Activated CD8-positive, alpha-beta T cell treated with anti-CD3 and anti-CD28 coated beads for 36 hours (primary cell): ENCODE measurements at regions not wholly inside any gene's neighbourhood (a gene's known extent, or its start where the extent isn't known, plus 50 kb on each side); places are given as distances from the start of the nearest gene placed in this dataset.

ENCODE experiments used
- ATAC-seq: fragments of 200-7000 bp; cut with Tn5 transposase; one replicate; pipeline ENCODE4 v1.10.0; 2021; ENCODE audit warnings: mild to moderate bottlenecking, moderate library complexity
- CTCF ChIA-PET: fragments of 350-600 bp; sonication (Branson Sonifier 250); formaldehyde crosslinking; loops from one replicate; lab custom pipeline; 2021; ENCODE audit warnings: antibody characterized with exemption; lab: Charles Lee
- POLR2A ChIA-PET: fragments of 350-600 bp; sonication (Branson Sonifier 250); formaldehyde crosslinking; loops from one replicate; lab custom pipeline; 2021; ENCODE audit warnings: antibody characterized with exemption; lab: Charles Lee
- DNase-seq: peaks from one replicate; pipeline ENCODE4 v3.0.0-alpha.2; 2020
- H3K27ac Mint-ChIP-seq: one replicate; pipeline ENCODE4 v1.8.0; 2021; ENCODE audit warnings: mild to moderate bottlenecking, mixed read lengths
- H3K27me3 Mint-ChIP-seq: one replicate; pipeline ENCODE4 v1.8.0; 2021; ENCODE audit warnings: mixed read lengths
- H3K36me3 Mint-ChIP-seq: one replicate; pipeline ENCODE4 v1.8.0; 2021; ENCODE audit warnings: low read depth, mixed read lengths
- H3K4me1 Mint-ChIP-seq: one replicate; pipeline ENCODE4 v1.8.0; 2021; ENCODE audit warnings: low read depth, mixed read lengths
- H3K4me3 Mint-ChIP-seq: one replicate; pipeline ENCODE4 v1.8.0; 2021; ENCODE audit warnings: mild to moderate bottlenecking, moderate library complexity, mixed read lengths
- H3K9me3 Mint-ChIP-seq: one replicate; pipeline ENCODE4 v1.8.0; 2021; ENCODE audit warnings: mixed read lengths
- intact Hi-C: fragments of 100-400 bp; cut with micrococcal nuclease; formaldehyde crosslinking; loops from one replicate; pipeline ENCODE4 v1.10.0; 2022
- TF ChIP-seq, protein P1 (sequence below): fragments of 200-600 bp; IDR thresholded peaks from one replicate; pipeline ENCODE4 v1.8.0; 2022; ENCODE audit warnings: antibody characterized with exemption, mild to moderate bottlenecking

DNA sequence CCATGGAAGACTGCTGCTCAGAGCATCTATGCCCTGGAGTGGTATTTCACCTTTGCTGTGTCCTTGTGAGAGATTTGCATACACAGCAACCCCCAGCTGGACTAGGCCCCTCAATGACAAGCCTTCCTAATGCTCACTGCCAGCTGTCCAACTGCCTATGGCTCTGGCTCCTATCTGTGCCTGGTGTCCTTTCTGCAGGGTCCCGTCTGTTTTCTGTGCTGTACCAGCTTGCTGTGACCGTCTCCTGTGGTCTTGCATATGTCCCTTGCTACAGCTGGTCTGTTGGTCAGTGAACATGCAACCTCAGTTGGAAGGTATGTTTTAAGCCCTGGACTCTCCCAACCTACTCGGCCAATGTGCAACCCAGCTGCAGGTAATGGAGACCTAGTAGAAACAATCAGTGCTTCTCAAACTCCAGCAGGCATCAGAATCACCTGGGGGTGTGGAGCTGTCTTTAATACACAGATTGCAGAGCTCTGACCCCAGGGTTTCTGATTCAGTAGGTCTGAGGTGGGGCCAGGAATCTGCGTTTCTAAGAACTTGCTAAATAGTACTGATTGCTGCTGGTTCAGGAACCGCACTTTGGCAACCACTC is 306.4 kb upstream of the ZNF32 start:
- TF ChIP-seq, protein P1, sequence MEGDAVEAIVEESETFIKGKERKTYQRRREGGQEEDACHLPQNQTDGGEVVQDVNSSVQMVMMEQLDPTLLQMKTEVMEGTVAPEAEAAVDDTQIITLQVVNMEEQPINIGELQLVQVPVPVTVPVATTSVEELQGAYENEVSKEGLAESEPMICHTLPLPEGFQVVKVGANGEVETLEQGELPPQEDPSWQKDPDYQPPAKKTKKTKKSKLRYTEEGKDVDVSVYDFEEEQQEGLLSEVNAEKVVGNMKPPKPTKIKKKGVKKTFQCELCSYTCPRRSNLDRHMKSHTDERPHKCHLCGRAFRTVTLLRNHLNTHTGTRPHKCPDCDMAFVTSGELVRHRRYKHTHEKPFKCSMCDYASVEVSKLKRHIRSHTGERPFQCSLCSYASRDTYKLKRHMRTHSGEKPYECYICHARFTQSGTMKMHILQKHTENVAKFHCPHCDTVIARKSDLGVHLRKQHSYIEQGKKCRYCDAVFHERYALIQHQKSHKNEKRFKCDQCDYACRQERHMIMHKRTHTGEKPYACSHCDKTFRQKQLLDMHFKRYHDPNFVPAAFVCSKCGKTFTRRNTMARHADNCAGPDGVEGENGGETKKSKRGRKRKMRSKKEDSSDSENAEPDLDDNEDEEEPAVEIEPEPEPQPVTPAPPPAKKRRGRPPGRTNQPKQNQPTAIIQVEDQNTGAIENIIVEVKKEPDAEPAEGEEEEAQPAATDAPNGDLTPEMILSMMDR, result no peak
- POLR2A ChIA-PET, result no interaction called here
- Mint-ChIP-seq H3K27ac (no peak overlapping the region), H3K4me1 (no peaks in the 10 kb centered on the region), H3K36me3 (no peaks in the 10 kb centered on the region), H3K27me3 (peaks cover 7% of the 10 kb centered on the region), H3K4me3 (no peak overlapping the region), H3K9me3 (no peaks in the 10 kb centered on the region)
- intact Hi-C loops, result no loop called here
- ATAC-seq (no peak), DNase-seq (no peak)
- CTCF ChIA-PET, result no interaction called here

DNA sequence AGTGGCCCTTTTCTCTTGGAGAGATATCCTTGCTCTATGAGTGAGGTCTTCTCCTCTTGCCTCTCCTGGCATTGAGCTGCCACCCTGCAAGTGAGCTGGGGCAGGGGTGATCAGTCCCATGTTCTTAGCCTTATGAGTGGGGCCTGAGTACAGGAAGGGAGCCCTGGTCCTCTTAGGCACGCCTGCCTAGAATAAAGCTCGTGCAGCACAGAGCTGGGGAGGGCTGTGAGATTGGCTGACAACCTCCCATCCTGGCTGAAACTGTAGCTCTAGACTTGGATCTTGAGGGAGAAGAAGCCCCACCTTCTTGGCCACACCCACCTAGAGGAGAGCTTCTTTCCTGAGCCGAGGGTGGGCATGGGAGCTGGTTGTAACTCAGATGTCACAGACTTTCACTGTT is 305.0 kb upstream of the ZNF32 start:
- Mint-ChIP-seq H3K4me3 (no peak overlapping the region), H3K27ac (no peak overlapping the region), H3K27me3 (peaks cover 7% of the 10 kb centered on the region), H3K4me1 (no peaks in the 10 kb centered on the region), H3K9me3 (peaks cover 1% of the 10 kb centered on the region), H3K36me3 (no peaks in the 10 kb centered on the region)
- CTCF ChIA-PET, result interaction anchor here (1.3 kb wide), 1 partner anchor 264 kb away, joined by 4 read pairs; no protein-coding TSS in a partner anchor
- ATAC-seq (no peak), DNase-seq (no peak)
- intact Hi-C loops, result no loop called here
- POLR2A ChIA-PET, result no interaction called here
- TF ChIP-seq, protein P1, result no peak

DNA sequence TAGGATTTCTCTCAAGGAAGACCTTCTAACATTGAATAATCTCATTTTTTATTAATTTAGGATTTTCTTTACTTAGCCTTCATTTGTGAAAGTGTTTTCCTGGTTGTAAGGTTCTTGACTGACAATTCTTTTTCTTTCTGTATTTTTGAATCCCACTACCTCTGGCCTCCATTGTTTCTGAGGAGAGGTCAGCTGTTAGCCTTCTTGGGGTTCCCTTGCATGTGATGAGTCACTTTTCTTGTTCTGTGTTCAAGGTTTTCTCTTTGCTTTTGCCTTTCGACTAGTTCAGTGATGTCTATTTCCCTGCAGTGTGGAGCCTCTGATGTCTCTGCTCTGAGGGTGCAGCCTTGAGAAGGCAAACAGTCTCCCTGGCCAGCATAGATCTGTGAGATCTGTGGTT is 304.1 kb upstream of the ZNF32 start:
- Mint-ChIP-seq H3K4me1 (no peaks in the 10 kb centered on the region), H3K27me3 (peaks cover 7% of the 10 kb centered on the region), H3K9me3 (peaks cover 6% of the 10 kb centered on the region), H3K4me3 (no peak overlapping the region), H3K27ac (no peak overlapping the region), H3K36me3 (no peaks in the 10 kb centered on the region)
- ChIA-PET CTCF (interaction anchor here (1.3 kb wide), 1 partner anchor 263 kb away, joined by 4 read pairs; no protein-coding TSS in a partner anchor), POLR2A (no interaction called here)
- intact Hi-C loops, result no loop called here
- TF ChIP-seq, protein P1, result no peak
- ATAC-seq, result no peak
- DNase-seq, result no peak

DNA sequence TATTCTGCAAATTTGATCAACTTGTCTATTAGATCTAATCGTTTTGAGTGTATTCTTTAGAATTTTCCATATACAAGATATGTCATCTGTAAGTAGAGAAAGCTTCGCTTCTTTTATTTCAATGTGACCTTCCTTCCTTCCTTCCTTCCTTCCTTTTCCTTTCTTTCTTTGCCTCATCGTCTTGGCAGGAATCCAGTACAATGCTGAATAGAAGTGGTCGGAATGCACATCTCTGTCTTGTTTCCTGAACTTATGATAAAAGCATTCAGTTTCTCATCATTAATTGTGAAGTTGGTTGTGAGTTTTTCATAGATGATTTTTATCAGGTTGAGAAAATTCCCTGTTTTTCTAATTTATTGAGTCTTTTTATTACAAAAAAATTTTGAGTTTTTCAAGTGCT is 300.7 kb upstream of the ZNF32 start:
- Mint-ChIP-seq H3K4me3 (no peak overlapping the region), H3K27ac (no peak overlapping the region), H3K4me1 (no peaks in the 10 kb centered on the region), H3K9me3 (peaks cover 6% of the 10 kb centered on the region), H3K27me3 (peaks cover 7% of the 10 kb centered on the region), H3K36me3 (no peaks in the 10 kb centered on the region)
- POLR2A ChIA-PET, result no interaction called here
- no peak for DNase-seq
- CTCF ChIA-PET, result no interaction called here
- TF ChIP-seq, protein P1, result no peak
- intact Hi-C loops, result no loop called here
- ATAC-seq, result no peak

DNA sequence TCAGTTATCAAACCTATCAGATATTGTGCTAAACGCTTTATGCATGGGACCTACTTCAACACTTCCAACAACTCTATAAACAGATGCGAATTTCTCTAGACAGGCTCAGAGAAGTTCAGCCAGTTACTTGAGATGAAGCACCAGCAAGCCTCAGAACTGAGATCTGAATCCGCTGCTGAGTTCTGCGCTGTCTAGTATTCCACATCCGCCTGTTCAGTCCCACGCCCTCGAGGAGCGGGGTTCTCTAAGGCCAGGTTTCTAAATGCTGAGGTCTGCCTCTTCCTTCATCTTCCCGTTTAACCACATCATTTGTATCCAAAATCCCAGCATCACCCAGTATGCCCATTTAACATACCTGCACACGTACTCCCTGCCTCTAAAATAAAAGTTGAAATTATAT is 297.8 kb upstream of the ZNF32 start:
- intact Hi-C loops, result no loop called here
- ChIA-PET POLR2A (no interaction called here), CTCF (no interaction called here)
- no peak for ATAC-seq
- TF ChIP-seq, protein P1, result no peak
- H3K27ac Mint-ChIP-seq, result no peak overlapping the region
- no peaks in the 10 kb centered on the region for H3K36me3 Mint-ChIP-seq
- peaks cover 16% of the 10 kb centered on the region for H3K4me1 Mint-ChIP-seq
- H3K4me3 Mint-ChIP-seq, result no peak overlapping the region
- peaks cover 6% of the 10 kb centered on the region for H3K9me3 Mint-ChIP-seq
- DNase-seq, result no peak
- peaks cover 4% of the 10 kb centered on the region for H3K27me3 Mint-ChIP-seq
